Endothelial cell of umbilical vein (primary cell): ENCODE measurements at regions not wholly inside any gene's neighbourhood (a gene's known extent, or its start where the extent isn't known, plus 50 kb on each side); places are given as distances from the start of the nearest gene placed in this dataset.

Experiments used
- EZH2 ChIP-seq: IDR thresholded peaks from 2 replicates; pipeline ENCODE4 v1.6.1; 2012; ENCODE audit warnings: borderline replicate concordance, low read depth, mild to moderate bottlenecking, moderate library complexity, low read length, inconsistent platforms; ENCODE audit not compliant: severe bottlenecking
- JUN ChIP-seq: IDR thresholded peaks from 2 replicates; pipeline ENCODE4 v1.6.1; 2011; ENCODE audit warnings: borderline replicate concordance, low read depth; ENCODE audit not compliant: insufficient read length, insufficient read depth
- MYC ChIP-seq: IDR thresholded peaks from one replicate; pipeline ENCODE4 v1.6.1; 2011; ENCODE audit warnings: mild to moderate bottlenecking, low read depth, low read length
- POLR2A ChIP-seq: IDR thresholded peaks from 2 replicates; pipeline ENCODE4 v1.6.1; 2012; ENCODE audit warnings: low read depth, mild to moderate bottlenecking, control low read depth, low read length
- TF ChIP-seq, protein P1 (sequence below), 2 donors: IDR thresholded peaks; 1 replicate in 1 of 2; 2 replicates in 1 of 2; pipeline ENCODE4 v1.5.1; 2011; ENCODE audit warnings: low read length in 2 of 2, mild to moderate bottlenecking in 2 of 2, moderate library complexity in 2 of 2, control low read depth in 1 of 2, inconsistent platforms in 1 of 2, low read depth in 1 of 2; ENCODE audit not compliant: insufficient read depth in 1 of 2; ENCODE audit errors: extremely low read depth in 1 of 2

DNA sequence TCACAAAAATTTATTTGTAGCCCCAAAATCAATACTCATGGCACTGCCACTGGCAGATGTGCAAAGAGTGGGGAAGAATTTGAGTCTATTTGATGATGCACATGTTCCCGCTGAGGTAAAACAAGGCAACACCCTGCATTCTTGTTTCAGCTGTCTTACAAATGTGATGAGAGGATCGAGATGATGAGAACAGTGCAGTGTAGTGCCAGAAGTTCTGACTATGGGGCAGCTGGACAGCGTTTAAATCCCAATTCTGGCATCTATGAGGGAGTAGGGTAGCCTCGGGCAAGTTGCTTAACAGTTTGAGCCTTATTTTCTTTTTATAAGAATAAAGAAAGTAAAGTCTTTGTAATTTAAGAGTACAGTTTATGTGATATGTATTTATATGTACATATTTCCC, 296.7 kb upstream of the FKBP1C start:
- TF ChIP-seq, protein P1, sequence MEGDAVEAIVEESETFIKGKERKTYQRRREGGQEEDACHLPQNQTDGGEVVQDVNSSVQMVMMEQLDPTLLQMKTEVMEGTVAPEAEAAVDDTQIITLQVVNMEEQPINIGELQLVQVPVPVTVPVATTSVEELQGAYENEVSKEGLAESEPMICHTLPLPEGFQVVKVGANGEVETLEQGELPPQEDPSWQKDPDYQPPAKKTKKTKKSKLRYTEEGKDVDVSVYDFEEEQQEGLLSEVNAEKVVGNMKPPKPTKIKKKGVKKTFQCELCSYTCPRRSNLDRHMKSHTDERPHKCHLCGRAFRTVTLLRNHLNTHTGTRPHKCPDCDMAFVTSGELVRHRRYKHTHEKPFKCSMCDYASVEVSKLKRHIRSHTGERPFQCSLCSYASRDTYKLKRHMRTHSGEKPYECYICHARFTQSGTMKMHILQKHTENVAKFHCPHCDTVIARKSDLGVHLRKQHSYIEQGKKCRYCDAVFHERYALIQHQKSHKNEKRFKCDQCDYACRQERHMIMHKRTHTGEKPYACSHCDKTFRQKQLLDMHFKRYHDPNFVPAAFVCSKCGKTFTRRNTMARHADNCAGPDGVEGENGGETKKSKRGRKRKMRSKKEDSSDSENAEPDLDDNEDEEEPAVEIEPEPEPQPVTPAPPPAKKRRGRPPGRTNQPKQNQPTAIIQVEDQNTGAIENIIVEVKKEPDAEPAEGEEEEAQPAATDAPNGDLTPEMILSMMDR (IDR thresholded peaks at IDR 0.05; ENCODE audit: extremely low read depth in 1 of 2, insufficient read depth in 1 of 2, low read depth in 1 of 2, low read length in 2 of 2): no peak
- TF ChIP-seq MYC (no peak), EZH2 (no peak), POLR2A (no peak), JUN (no peak)
